Endometrial microvascular endothelial cells (primary cell): ENCODE measurements at regions not wholly inside any gene's neighbourhood (a gene's known extent, or its start where the extent isn't known, plus 50 kb on each side); places are given as distances from the start of the nearest gene placed in this dataset.

Source experiments
- in situ Hi-C: cut with HindIII; loops from 2 replicates; pipeline ENCODE4 v1.10.0; 2017; ENCODE audit warnings: low sequenced_read_pairs, low pct_unique_long_range_greater_than_20kb; ENCODE audit errors: inconsistent ontology term

DNA sequence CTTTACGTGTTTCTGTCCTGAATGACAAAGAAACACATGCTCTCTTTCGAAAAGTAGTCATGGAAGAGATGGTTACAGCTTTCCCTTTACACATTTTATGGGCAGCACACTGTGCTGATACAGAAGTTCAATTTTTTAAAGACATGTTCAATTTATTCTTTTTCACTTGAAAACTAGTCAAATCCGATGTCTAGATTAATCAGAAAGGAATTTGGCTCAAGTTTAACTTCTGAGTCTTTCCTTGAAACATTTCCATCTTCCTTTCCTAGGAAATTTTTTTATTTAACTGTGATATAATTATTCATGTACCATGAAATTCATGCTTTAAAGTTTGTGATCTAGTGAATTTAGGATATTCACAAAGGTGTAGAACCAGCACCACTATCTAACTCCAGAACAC is 360.1 kb downstream of the TNS3 start:
- in situ Hi-C loops: no loop called here

DNA sequence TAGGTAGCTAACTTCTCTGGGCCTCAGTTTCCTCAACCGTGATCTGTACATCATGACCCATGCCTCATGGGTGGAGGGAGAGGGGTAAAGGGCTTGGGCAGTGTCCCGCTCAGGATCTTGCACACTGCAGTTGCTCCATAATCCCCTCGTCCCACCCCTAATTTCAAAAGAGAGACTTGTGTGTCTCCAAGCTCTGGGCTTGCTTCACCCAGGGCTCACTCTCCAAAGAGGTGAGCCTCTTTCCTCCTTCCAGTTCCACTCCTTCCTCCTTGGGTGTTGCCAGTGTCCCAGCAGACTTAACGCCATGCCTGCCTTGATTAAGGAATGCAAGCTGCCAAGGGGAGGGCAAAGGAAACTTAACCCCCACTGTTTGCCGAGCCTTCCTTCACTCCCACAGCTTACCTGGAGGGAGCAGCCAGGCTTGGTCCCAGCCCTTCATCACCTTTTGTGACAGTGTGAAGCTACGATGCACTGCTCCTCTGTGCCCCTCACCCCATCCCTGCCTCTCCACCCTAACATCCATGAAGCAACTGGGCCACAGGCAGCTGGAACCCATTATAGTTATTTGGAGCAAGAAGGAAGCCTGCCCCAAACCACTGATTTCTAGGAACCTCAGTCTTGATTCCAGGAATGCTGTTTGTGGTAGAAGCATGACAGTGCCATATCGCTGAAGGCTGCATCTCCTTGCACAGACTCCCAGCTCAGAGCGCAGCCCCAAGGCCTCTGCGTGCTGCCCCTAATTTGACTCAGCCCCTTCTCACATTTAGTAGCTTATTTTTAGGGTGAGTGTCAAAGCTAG is 363.3 kb downstream of the TNS3 start:
- in situ Hi-C loops: no loop called here

DNA sequence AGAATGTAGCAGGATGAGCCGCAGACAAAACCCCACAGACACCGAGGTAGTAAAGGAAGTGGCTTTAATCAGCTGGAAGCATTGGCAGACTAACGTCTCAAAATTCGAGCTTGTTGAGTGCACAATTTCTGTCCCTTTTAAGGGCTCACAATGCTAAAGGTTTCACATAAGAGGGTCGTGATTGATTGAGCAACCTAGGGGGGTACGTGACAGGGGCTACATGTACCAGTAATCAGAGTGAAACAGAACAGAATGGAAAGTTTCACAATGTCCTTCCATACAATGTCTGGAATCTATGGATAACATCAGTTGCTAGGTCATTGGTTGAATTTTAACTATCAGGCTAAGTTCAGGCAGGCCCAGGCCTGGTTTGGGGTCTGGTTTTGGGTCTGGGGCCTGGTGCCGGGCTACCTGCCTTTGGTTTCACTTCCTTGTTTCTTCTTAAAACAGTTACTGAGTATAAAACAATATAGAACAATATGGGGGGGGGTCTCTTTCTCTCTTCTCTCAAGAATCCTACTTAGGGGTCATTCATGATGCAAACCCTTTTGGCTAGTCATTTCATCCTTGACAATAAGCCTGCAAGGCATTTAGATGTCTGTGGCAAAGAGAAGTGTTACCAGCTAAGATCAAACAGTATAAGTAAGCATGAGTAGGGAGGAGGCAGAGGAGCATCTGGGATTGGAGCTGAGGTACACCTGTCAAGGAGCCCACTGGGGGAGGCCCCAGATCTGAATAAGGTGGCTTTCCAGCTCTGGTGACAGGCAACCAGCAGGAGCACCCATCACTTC is 364.1 kb downstream of the TNS3 start:
- in situ Hi-C loops: no loop called here

DNA sequence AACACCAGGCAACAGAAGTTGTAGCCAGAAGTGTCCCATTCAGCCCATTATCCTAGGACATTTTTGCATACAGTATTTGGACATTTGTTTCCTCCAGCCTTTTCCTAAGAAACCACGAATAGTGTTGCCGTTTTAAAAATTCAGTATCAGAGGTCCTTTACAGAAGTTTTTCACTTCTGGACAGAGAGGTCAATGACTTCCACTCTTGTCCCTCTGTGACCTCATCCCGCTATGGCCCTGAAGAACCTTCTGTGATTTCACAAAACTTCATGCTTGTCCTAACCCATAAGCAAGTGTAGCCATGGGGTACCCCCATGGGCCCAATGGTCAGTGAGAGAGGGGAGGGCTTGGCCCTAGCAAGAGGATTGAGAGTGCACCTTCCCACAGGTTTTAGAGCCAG is 364.8 kb downstream of the TNS3 start:
- in situ Hi-C loops: no loop called here

DNA sequence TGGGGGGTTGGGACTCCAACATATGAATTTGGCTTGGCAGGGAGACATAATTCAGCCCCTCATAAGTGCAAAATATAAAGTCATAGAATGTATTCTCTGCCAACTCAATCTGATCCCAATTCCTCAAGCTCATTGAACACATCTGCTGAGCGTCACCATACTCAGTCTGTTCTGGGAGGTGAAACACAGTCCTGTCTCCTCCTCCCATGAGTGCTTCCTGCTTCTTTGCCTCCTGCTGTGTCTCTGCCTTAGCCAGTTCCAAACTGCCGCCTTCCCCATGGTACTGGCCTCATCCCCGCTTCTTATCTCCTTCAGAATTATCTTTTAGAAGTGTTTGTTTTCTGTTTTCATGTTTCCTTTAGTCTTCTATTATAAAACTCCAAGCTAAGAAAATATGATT is 365.5 kb downstream of the TNS3 start:
- in situ Hi-C loops: no loop called here

DNA sequence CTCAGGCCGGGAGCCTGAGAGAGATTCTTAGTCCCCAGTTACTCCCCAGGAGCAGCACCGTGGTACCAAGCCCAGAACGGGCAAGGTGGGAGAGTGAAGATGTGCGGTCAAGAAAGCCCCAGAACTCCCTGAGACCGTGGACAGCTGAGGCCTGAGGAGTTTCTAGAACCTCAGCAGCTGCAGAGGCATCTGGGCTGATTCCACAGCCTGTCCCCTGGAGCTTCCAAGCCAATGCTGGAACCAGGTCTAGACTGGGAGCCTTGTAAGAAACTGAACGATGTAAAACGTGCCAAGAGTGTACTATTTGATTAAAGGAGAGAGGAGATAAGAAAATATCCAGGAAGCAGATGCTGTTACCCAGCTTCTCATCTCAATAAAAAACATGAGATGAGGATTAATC is 366.3 kb downstream of the TNS3 start:
- in situ Hi-C loops: no loop called here

DNA sequence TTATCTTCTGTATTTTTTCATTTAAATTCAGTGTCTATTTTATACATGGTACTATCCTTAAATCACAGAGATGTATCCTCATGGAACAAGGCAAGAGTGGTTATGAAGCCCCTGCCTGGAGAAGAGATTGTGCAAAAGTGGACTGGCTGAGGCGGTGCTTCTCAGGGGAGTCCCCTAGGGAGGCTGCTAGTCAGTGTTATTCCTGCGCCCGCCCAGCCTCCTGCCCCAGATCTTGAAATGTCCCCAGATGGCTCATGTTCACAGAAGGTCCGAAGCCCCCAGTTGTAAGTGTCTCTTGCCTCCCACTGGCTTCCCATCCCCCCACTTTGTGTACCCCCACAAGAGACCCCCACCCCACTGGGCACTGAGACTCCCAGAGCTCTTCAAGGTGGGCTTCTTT is 366.9 kb downstream of the TNS3 start:
- in situ Hi-C loops: no loop called here

DNA sequence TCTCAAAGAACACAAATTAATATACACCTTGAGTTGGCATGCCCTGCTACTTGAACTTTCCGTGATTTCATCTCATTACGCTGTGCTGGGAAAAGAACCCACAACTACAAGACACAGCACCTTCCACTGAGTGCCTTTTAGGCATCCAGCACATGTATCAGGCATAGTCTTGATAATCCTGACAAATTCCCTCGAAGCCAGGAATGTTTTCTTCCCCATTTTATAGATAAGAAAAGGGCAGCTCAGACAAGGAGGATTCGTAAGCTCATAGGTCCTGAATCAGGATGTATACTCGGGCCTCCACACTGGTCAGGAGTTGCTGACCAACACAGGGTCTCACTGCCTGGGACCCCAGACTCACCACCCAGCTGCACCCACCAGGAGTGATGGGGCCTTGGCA is 368.6 kb downstream of the TNS3 start:
- in situ Hi-C loops: no loop called here

DNA sequence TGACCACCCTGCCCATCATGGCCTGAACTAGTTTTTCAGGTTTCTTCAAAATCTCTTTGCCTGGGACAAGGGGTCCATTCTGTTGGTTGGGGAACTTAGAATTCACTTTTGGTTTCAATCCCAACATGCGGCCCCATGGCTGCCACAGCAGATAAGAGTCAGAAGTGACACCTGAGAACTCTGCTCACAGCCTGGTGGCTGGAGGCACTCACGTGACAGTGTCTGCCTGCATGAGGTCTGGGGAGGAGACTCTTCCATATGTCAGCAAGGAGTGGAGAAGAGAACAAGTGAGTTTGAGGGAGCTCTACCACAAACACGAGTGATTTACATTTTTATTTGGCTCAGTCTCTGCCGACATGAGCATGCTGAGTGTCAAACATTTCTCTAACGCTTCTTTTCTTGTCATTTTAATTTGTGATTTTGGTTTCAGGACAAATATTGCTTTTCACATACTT is 370.4 kb downstream of the TNS3 start:
- in situ Hi-C loops: no loop called here

DNA sequence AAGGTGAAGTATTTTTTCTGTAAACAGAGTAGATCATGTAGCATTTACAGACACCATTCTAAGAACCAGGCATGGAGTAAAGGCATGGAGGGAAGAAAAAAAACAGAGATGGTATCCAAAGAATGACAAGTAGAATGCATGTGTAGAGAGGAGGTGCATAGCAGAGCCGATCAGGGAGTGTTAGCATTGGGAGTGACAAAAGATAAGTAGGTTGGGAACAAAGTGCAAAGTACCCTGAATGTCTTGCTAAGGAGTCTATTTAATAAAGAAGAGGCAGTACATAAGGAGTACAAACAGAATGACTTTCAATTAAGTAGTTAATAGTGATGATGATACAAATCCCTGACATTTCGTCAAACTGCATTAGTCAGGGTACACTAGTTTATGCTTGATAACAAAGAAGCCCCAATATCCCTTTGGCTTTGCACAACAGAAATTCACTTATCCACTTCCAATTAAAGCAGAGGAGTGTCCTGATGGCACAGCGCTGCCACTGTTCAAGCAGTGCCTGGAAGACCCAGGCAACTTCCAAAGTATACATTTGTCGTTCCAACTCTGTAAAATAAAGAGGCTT is 371.5 kb downstream of the TNS3 start:
- in situ Hi-C loops: no loop called here

DNA sequence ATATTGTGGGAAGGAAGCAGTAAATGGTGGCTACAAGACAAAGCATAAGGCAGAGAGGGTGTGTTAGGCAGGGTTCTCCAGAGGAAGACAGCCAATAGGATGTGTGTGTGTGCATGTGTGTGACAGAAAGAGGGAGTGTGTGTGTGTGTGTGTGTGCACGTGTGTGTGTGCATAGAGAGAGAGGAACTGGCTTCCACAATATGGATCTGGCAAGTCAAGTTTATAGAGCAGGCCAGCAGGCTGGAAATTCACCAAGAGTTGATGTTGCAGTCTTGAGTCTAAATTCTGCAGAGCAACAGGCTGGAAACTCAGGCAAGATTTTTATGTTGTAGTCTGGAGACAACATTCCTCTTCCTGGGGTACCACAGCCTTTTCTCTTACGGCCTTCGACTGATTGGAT is 374.0 kb downstream of the TNS3 start:
- in situ Hi-C loops: no loop called here

DNA sequence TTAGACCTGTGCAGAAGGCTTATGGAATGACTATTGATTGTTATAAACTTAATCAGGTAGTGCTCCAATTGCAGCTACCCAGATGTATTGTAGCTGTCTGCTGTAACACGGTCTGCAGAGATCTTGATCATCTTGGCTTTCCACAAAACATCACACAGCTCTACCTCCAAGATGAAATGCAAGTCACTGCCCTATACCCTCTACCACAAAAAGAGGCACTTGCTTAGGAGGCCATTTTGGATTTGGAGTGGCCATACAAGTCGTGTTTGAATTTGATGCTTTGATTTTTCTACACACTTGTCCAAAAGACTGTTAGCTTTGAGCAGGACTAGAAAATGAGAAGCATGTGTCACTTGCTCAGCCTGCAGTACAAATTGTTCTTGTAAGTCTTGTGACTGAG is 377.2 kb downstream of the TNS3 start:
- in situ Hi-C loops: no loop called here

DNA sequence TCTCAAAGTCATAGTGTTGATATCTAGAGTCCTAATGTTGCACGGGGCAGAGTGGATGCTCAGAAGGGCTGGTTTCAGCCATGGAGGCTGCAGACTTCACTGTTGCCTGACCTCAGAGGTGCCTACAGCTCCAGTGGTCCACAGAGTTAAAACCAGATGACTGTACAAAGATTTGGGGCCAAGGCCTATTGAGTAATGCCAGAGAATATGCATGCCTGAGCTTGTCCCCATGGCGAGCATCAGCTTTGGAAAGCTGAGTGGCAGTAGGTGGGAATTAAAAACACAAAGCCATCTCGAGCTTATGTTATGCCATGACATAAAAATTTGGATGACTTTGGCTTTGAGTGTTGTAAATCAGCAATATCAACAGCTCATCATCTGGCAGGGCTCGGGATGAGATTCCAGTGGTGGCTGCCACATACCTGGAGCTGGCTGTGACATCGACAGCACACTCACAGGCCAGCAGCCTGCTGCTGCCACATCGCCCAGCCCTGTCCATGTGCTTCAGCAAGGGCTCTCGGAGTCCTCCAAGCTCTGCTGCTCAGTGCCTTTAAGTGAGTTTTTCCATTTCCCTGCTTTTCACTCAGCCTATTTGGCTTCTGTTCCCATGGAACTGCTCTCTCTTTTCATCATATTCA is 379.6 kb downstream of the TNS3 start:
- in situ Hi-C loops: no loop called here

DNA sequence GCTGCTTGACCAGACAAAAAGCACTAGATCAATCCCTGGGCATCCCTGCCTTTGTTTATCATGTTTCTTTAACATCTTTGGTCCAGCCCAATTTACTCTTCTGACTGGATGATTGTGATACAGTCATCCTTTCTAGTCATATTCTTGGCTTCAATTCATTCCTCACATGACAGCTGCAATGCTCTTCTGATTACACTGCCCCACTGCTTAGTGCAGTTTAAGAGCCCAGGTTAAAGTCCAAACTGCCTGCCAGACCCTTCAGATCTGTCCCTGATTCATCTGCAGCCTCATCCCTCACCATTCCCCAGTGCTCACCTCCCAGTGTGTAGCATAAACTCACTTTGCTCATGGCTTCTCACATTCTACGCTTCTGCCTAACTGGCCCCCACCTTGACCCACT is 383.8 kb downstream of the TNS3 start:
- in situ Hi-C loops: no loop called here

DNA sequence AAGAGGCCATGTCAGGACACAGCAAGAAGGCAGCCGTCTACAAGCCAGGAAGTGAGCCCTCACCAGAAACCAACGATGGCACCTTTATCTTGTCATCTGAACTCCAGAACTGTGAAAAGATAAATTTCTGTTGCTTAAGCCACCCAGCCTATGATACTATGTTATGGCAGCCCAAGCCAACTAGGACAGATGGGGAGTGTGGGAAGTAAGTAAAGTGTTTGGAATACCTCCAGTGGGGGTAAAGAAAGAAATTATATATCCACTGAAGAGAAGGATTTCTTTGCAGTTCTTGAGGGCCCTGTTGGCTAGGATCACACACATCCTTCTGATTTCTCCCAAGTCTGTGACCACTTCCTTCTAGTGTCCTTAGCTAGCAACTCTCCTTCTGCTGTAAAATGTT is 384.4 kb downstream of the TNS3 start:
- in situ Hi-C loops: no loop called here

DNA sequence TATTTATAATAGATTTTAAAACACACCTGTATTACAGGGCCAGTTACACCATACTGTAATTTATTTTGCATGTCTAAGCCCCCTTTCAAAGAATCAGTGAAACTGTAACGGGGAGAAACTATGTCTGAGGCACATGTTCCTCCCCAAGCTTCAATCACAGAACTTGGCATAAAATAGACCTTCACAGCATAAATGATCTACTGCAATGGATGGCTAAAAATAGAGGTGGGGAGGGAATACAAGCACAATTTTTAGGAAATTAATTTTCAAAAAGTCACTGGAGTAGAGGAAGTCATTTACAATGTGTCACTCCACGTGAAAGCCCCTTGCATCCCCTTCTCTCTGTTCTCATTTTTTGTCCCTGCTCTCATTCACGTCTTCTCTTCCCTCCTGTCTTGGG is 385.2 kb downstream of the TNS3 start:
- in situ Hi-C loops: no loop called here

DNA sequence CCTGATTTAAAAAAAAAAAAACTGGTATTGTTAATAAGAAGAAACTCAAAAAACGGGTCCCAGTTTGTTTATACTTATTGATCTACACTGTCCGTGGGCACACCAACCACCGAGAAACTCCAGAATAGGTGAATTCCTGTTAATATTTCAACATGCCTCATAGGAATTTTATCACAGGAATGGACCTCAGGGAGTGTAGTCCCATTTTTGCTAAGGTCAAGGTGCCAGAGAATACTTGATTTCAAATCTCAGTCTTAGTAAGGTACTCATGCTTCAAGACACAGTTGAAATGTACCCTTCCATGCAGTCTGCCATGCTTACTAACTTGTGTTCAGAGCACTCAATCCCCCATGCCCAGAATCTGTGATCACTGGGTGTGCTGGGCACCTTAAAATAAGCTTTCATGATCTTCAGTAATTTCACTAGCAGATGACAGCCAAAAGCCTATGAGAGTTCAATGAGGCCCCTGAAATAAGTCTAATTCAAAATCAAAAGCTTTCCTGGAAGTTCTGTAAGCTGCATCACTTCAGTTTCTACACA is 385.7 kb downstream of the TNS3 start:
- in situ Hi-C loops: no loop called here

DNA sequence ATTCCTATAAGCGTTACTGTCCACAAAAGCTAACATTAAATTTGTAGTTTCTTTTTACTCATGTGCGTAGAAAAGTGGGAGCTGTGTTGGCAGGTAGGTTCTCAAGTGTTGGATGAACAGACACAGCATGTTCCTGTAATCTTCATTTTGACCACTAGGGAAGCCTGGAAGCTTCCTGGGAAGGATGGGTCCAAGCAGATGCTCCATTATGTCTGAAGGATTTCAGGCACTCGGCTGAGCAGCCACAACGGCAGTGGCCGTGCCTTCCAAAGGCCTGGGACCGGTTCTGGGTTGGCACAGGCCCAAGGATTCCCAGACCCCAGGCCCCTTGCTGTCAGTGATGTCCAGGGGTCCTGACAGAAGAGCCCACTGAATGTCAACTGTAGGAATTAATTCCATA is 386.3 kb downstream of the TNS3 start:
- in situ Hi-C loops: no loop called here

DNA sequence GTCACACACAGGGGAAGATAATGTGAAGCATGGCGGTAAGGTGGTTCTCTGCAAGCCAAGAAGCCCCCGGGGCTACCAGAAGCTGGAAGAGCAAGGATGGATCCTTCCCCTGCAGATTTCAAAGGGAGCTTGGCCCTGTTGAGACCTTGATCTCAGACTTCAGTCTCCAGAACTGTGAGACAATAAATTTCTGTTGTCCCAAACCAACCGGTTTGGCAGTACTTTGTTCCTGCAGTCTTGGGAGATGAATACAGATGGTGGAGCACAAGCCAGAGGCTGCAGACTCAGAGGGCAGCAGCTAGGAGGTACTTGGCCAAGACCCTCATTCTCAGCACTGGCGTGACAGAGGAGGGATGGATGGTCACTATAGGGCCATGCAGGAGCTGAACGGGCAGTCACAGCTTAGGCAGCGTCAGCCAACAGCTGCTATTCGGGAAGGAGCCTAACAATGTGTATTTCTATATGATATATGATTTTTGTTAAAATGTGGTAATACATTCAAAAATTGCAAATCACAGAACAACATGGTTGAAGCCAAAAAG is 387.3 kb downstream of the TNS3 start:
- in situ Hi-C loops: no loop called here
